ENCODE measurements at regions not wholly inside any gene's neighbourhood (a gene's known extent, or its start where the extent isn't known, plus 50 kb on each side); places are given as distances from the start of the nearest gene placed in this dataset.

- TF ChIP-seq EMX1 (CRISPR knock-in tag; IDR thresholded peaks at IDR 0.05) (no peak), ZNF232 (CRISPR knock-in tag; IDR thresholded peaks at IDR 0.05) (no peak), HMGA2 (CRISPR knock-in tag; IDR thresholded peaks at IDR 0.05) (no peak), E2F1 (CRISPR knock-in tag; IDR thresholded peaks at IDR 0.05) (no peak), SMAD3 (CRISPR knock-in tag; IDR thresholded peaks at IDR 0.05; ENCODE audit: borderline replicate concordance) (no peak), IRF1 (CRISPR knock-in tag; IDR thresholded peaks at IDR 0.05) (no peak), NFE2L1 (CRISPR knock-in tag; IDR thresholded peaks at IDR 0.05) (no peak)
- Mint-ChIP-seq H3K27ac (no peak overlapping the region), H3K4me3 (no peak overlapping the region), H3K27me3 (ENCODE audit: low read depth) (no peaks in the 10 kb centered on the region), H3K36me3 (no peaks in the 10 kb centered on the region), H3K9me3 (no peaks in the 10 kb centered on the region), H3K4me1 (no peaks in the 10 kb centered on the region)
- no peak for DNase-seq (ENCODE audit: low spot score)
- ATAC-seq = no peak
- ChIA-PET POLR2A (no interaction called here), CTCF (interaction anchor here (0.5 kb wide), 1 partner anchor 34 kb away, joined by 3 read pairs; no protein-coding TSS in a partner anchor)
These were observed 544.9 kb downstream of the NSUN3 start for GRCh38 chr3:94607778-94608177.

- ChIA-PET POLR2A (no interaction called here), CTCF (no interaction called here)
- Mint-ChIP-seq H3K27me3 (ENCODE audit: low read depth) (no peaks in the 10 kb centered on the region), H3K27ac (no peak overlapping the region), H3K36me3 (no peaks in the 10 kb centered on the region), H3K4me3 (no peak overlapping the region), H3K9me3 (no peaks in the 10 kb centered on the region), H3K4me1 (peaks cover 13% of the 10 kb centered on the region)
- no peak for TF ChIP-seq ZNF671 (CRISPR knock-in tag; IDR thresholded peaks at IDR 0.05)
- no peak for TF ChIP-seq ELF4 (CRISPR knock-in tag; IDR thresholded peaks at IDR 0.05; ENCODE audit: low read depth)
- no peak for DNase-seq (ENCODE audit: low spot score)
- no peak for ATAC-seq
These were observed 547.0 kb downstream of the NSUN3 start for GRCh38 chr3:94609908-94610307.

- TF ChIP-seq ZMAT4 (CRISPR knock-in tag; IDR thresholded peaks at IDR 0.05) (no peak), ZSCAN18 (CRISPR knock-in tag; IDR thresholded peaks at IDR 0.05) (no peak), SOX15 (CRISPR knock-in tag; IDR thresholded peaks at IDR 0.05) (no peak), ELF4 (CRISPR knock-in tag; IDR thresholded peaks at IDR 0.05; ENCODE audit: low read depth) (no peak)
- Mint-ChIP-seq H3K27me3 (ENCODE audit: low read depth) (no peaks in the 10 kb centered on the region), H3K36me3 (no peaks in the 10 kb centered on the region), H3K4me3 (no peak overlapping the region), H3K9me3 (no peaks in the 10 kb centered on the region), H3K4me1 (peaks cover 17% of the 10 kb centered on the region), H3K27ac (no peak overlapping the region)
- no peak for ATAC-seq
- no peak for DNase-seq (ENCODE audit: low spot score)
- ChIA-PET POLR2A (no interaction called here), CTCF (no interaction called here)
These were observed 548.7 kb downstream of the NSUN3 start for GRCh38 chr3:94611596-94611995.

- H3K27ac Mint-ChIP-seq = no peak overlapping the region
- H3K9me3 Mint-ChIP-seq = no peaks in the 10 kb centered on the region
- TF ChIP-seq ETV6 (CRISPR knock-in tag; IDR thresholded peaks at IDR 0.05) (no peak), PREB (CRISPR knock-in tag; IDR thresholded peaks at IDR 0.05; ENCODE audit: borderline replicate concordance) (no peak), SMAD4 (CRISPR knock-in tag; IDR thresholded peaks at IDR 0.05) (no peak), TCF7 (CRISPR knock-in tag; IDR thresholded peaks at IDR 0.05; ENCODE audit: low read depth) (no peak)
- H3K27me3 Mint-ChIP-seq (ENCODE audit: low read depth) = no peaks in the 10 kb centered on the region
- ATAC-seq = no peak
- POLR2A ChIA-PET = no interaction called here
- no peak for DNase-seq (ENCODE audit: low spot score)
- no peak overlapping the region for H3K4me3 Mint-ChIP-seq
- no peaks in the 10 kb centered on the region for H3K36me3 Mint-ChIP-seq
- H3K4me1 Mint-ChIP-seq = peaks cover 17% of the 10 kb centered on the region
- CTCF ChIA-PET = no interaction called here
These were observed 549.8 kb downstream of the NSUN3 start for GRCh38 chr3:94612631-94613030.

All from WTC11 (cell line).